ENCODE measurements at regions not wholly inside any gene's neighbourhood (a gene's known extent, or its start where the extent isn't known, plus 50 kb on each side); places are given as distances from the start of the nearest gene placed in this dataset.

DNA sequence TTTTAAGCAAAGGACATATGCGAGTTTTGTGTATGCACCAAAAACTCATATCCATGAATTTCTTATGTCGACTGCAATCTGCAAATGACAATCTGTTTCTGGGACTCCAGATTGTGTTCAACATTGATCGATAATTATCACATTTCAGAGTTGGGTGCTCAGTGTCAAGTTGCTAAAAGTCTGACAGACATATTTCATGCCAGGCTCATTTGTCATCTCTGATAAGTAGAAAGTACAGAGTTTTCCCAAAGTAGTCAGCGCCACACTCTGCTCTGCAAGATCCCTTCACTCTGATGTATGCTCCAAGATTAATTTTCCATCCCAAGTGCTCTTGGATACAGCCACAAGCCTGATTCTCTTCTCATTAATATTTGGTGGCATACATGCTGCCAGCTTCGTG is 331.1 kb downstream of the DOK5 start:
- TF ChIP-seq GLIS3 (CRISPR knock-in tag; IDR thresholded peaks at IDR 0.05): no peak
- TF ChIP-seq RARB (CRISPR knock-in tag; IDR thresholded peaks at IDR 0.05): no peak
- TF ChIP-seq, protein P1, sequence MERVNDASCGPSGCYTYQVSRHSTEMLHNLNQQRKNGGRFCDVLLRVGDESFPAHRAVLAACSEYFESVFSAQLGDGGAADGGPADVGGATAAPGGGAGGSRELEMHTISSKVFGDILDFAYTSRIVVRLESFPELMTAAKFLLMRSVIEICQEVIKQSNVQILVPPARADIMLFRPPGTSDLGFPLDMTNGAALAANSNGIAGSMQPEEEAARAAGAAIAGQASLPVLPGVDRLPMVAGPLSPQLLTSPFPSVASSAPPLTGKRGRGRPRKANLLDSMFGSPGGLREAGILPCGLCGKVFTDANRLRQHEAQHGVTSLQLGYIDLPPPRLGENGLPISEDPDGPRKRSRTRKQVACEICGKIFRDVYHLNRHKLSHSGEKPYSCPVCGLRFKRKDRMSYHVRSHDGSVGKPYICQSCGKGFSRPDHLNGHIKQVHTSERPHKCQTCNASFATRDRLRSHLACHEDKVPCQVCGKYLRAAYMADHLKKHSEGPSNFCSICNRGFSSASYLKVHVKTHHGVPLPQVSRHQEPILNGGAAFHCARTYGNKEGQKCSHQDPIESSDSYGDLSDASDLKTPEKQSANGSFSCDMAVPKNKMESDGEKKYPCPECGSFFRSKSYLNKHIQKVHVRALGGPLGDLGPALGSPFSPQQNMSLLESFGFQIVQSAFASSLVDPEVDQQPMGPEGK (CRISPR knock-in tag; IDR thresholded peaks at IDR 0.05; ENCODE audit: borderline replicate concordance): no peak
- TF ChIP-seq ZNF70 (CRISPR knock-in tag; IDR thresholded peaks at IDR 0.05): no peak
- TF ChIP-seq ZFP3 (CRISPR knock-in tag; IDR thresholded peaks at IDR 0.05): no peak
- no peak for TF ChIP-seq SNAI2 (CRISPR knock-in tag; IDR thresholded peaks at IDR 0.05)
- no peak for TF ChIP-seq ARNTL (CRISPR knock-in tag; IDR thresholded peaks at IDR 0.05; ENCODE audit: borderline replicate concordance, low read depth)

Measured in SK-N-SH treated with all-trans-retinoic acid at 6 μM for 48 hours (cell line).